Endothelial cell of umbilical vein (primary cell): ENCODE measurements at regions not wholly inside any gene's neighbourhood (a gene's known extent, or its start where the extent isn't known, plus 50 kb on each side); places are given as distances from the start of the nearest gene placed in this dataset.

ENCODE experiments used
- BruUV-seq: library from RNA; stranded (reverse); fragments of 400-500 nt; replicated peaks from 2 replicates; lab custom pipeline; 2021; lab: Mats Ljungman, UMichigan
- CTCF ChIA-PET: fragments of 300-600, 350-600 bp; sonication (Branson Sonifier 250); formaldehyde crosslinking; loops from one replicate; lab custom pipeline; 2021; ENCODE audit warnings: antibody characterized with exemption, inconsistent platforms; lab: Charles Lee
- POLR2A ChIA-PET: fragments of 300-600, 350-600 bp; sonication (Branson Sonifier 250); formaldehyde crosslinking; loops from one replicate; lab custom pipeline; 2021; ENCODE audit warnings: antibody characterized with exemption, inconsistent platforms; lab: Charles Lee
- DNase-seq: peaks from one replicate; pipeline ENCODE4 v3.0.0-alpha.2; 2011; ENCODE audit warnings: low read depth, low spot score
- FAIRE-seq: peaks from 2 replicates; lab custom pipeline; 2011; peaks lifted over from hg19 to GRCh38; lab: Jason Lieb, UNC
- H2AFZ ChIP-seq: 2 replicates; pipeline ENCODE4 v1.6.0; 2012; ENCODE audit warnings: low read depth, low read length, control low read depth, inconsistent platforms
- H3K27ac ChIP-seq: 2 replicates; pipeline ENCODE4 v1.5.1; 2011; ENCODE audit warnings: low read depth, mild to moderate bottlenecking, control low read depth, low read length, moderate library complexity; ENCODE audit not compliant: insufficient read depth
- H3K27me3 ChIP-seq, 2 experiments: 2 replicates each; pipeline versions ENCODE4 v1.6.0 to v1.6.1; 2011; ENCODE audit warnings: low read length in 2 of 2, mixed read lengths in 1 of 2; ENCODE audit not compliant: control insufficient read depth in 2 of 2, insufficient read depth in 2 of 2
- H3K36me3 ChIP-seq, 2 experiments: 2 replicates in 1 of 2; 3 replicates in 1 of 2; pipeline ENCODE4 v1.5.1; 2011; ENCODE audit warnings: low read length in 2 of 2, mild to moderate bottlenecking in 1 of 2, moderate library complexity in 1 of 2; ENCODE audit not compliant: control insufficient read depth in 2 of 2, insufficient read depth in 2 of 2; ENCODE audit errors: extremely low read depth in 1 of 2
- H3K4me1 ChIP-seq: 3 replicates; pipeline ENCODE4 v1.5.1; 2011; ENCODE audit warnings: mild to moderate bottlenecking, low read length; ENCODE audit not compliant: control insufficient read depth, insufficient read depth; ENCODE audit errors: extremely low read depth
- H3K4me2 ChIP-seq: 2 replicates; pipeline ENCODE4 v1.6.1; 2011; ENCODE audit warnings: low read length, control low read depth, mixed read lengths; ENCODE audit not compliant: insufficient read depth
- H3K4me3 ChIP-seq, 3 experiments: fragments of 200-600 bp in 1 of 3; sonication (generic), shearing (Covaris generic) in 1 of 3; replicated peaks in 1 of 3; 2 replicates each; pipeline ENCODE4 v1.5.1; 2011 to 2016; ENCODE audit warnings: control low read depth in 3 of 3, low read length in 3 of 3, mild to moderate bottlenecking in 2 of 3, inconsistent platforms in 1 of 3, low read depth in 1 of 3, moderate library complexity in 1 of 3; ENCODE audit not compliant: insufficient read depth in 1 of 3
- H3K79me2 ChIP-seq: 2 replicates; pipeline ENCODE4 v1.6.0; 2012; ENCODE audit warnings: low read length, inconsistent platforms; ENCODE audit not compliant: control insufficient read depth, insufficient read depth
- H3K9ac ChIP-seq: replicated peaks from 2 replicates; pipeline ENCODE3; 2011; ENCODE audit warnings: low read length, control low read depth; ENCODE audit not compliant: insufficient read depth; ENCODE audit errors: extremely low read depth
- H3K9me1 ChIP-seq: replicated peaks from 3 replicates; pipeline ENCODE4 v1.6.0; 2011; ENCODE audit warnings: mild to moderate bottlenecking, low read length; ENCODE audit not compliant: control insufficient read depth, insufficient read depth; ENCODE audit errors: extremely low read depth
- H3K9me3 ChIP-seq: replicated peaks from 2 replicates; pipeline ENCODE4 v1.5.1; 2012; ENCODE audit warnings: low read length, inconsistent platforms; ENCODE audit not compliant: control insufficient read depth, insufficient read depth
- H4K20me1 ChIP-seq: replicated peaks from 2 replicates; pipeline ENCODE3; 2011; ENCODE audit warnings: mild to moderate bottlenecking, low read length; ENCODE audit not compliant: control insufficient read depth, insufficient read depth; ENCODE audit errors: extremely low read depth
- CTCF ChIP-seq, 2 donors: IDR thresholded peaks; 1 replicate in 1 of 2; 2 replicates in 1 of 2; pipeline ENCODE4 v1.5.1; 2011; ENCODE audit warnings: low read length in 2 of 2, mild to moderate bottlenecking in 2 of 2, moderate library complexity in 2 of 2, control low read depth in 1 of 2, inconsistent platforms in 1 of 2, low read depth in 1 of 2; ENCODE audit not compliant: insufficient read depth in 1 of 2; ENCODE audit errors: extremely low read depth in 1 of 2
- EZH2 ChIP-seq: IDR thresholded peaks from 2 replicates; pipeline ENCODE4 v1.6.1; 2012; ENCODE audit warnings: borderline replicate concordance, low read depth, mild to moderate bottlenecking, moderate library complexity, low read length, inconsistent platforms; ENCODE audit not compliant: severe bottlenecking
- FOS ChIP-seq: IDR thresholded peaks from 2 replicates; pipeline ENCODE4 v1.6.1; 2011; ENCODE audit warnings: mild to moderate bottlenecking, low read length, moderate library complexity, borderline replicate concordance; ENCODE audit not compliant: insufficient read depth
- GATA2 ChIP-seq: IDR thresholded peaks from 2 replicates; pipeline ENCODE4 v1.7.0; 2011; ENCODE audit warnings: low read depth, mild to moderate bottlenecking, moderate library complexity, mixed read lengths, low read length; ENCODE audit not compliant: insufficient read length, insufficient read depth
- JUN ChIP-seq: IDR thresholded peaks from 2 replicates; pipeline ENCODE4 v1.6.1; 2011; ENCODE audit warnings: borderline replicate concordance, low read depth; ENCODE audit not compliant: insufficient read length, insufficient read depth
- MAX ChIP-seq: IDR thresholded peaks from 2 replicates; pipeline ENCODE4 v1.6.1; 2011; ENCODE audit not compliant: insufficient read depth, insufficient read length
- MYC ChIP-seq: IDR thresholded peaks from one replicate; pipeline ENCODE4 v1.6.1; 2011; ENCODE audit warnings: mild to moderate bottlenecking, low read depth, low read length
- POLR2A ChIP-seq: IDR thresholded peaks from 2 replicates; pipeline ENCODE4 v1.6.1; 2012; ENCODE audit warnings: low read depth, mild to moderate bottlenecking, control low read depth, low read length
- POLR2AphosphoS5 ChIP-seq: IDR thresholded peaks from 2 replicates; pipeline ENCODE4 v1.6.1; 2012; ENCODE audit warnings: low read depth, mild to moderate bottlenecking, control low read depth, low read length, moderate library complexity; ENCODE audit not compliant: insufficient read depth
- dilution Hi-C: fragments of 300-500 bp; cut with MboI; formaldehyde crosslinking; loops from one replicate; pipeline ENCODE4 v1.15.0; 2019; ENCODE audit warnings: low sequenced_read_pairs; ENCODE audit not compliant: extremely low pct_ligation_motif_present
- intact Hi-C: fragments of 100-400 bp; cut with micrococcal nuclease; formaldehyde crosslinking; loops from one replicate; pipeline ENCODE4 v1.10.0; 2022

- H3K27me3 ChIP-seq: no peaks in the 10 kb centered on the region
- intact Hi-C loops: no loop called here
- POLR2A ChIA-PET: interaction anchor here (0.7 kb wide), 1 partner anchor 59 kb away, joined by 3 read pairs; no protein-coding TSS in a partner anchor
Observed at GRCh38 chr2:146879882-146880281, 964.9 kb upstream of the ACVR2A start.

More at GRCh38 chr2:146879882-146880281, 964.9 kb upstream of the ACVR2A start:
- FAIRE-seq (no peak), DNase-seq (no peak)
- H3K9me1 ChIP-seq: no peaks in the 10 kb centered on the region
- no peaks in the 10 kb centered on the region for H3K79me2 ChIP-seq
- H3K4me1 ChIP-seq: peaks cover 15% of the 10 kb centered on the region
- TF ChIP-seq CTCF (IDR thresholded peaks at IDR 0.05; ENCODE audit: extremely low read depth in 1 of 2, insufficient read depth in 1 of 2, low read depth in 1 of 2, low read length in 2 of 2) (no peak), GATA2 (no peak), POLR2A (no peak), MYC (no peak), JUN (no peak), EZH2 (no peak), POLR2AphosphoS5 (no peak), FOS (no peak), MAX (no peak)
- H3K27ac ChIP-seq: no peak overlapping the region
- H3K4me3 ChIP-seq: no peak overlapping the region
- H3K4me2 ChIP-seq: no peak overlapping the region
- no peak overlapping the region for H2AFZ ChIP-seq
- H4K20me1 ChIP-seq: no peaks in the 10 kb centered on the region
- no peaks in the 10 kb centered on the region for H3K36me3 ChIP-seq
- CTCF ChIA-PET: no interaction called here
- dilution Hi-C loops: no loop called here
- no peak overlapping the region for H3K9ac ChIP-seq
- BruUV-seq: no TSS peak
- H3K9me3 ChIP-seq: no peaks in the 10 kb centered on the region
